ENCODE measurements at regions not wholly inside any gene's neighbourhood (a gene's known extent, or its start where the extent isn't known, plus 50 kb on each side); places are given as distances from the start of the nearest gene placed in this dataset.
"Not testable (repeated sequence)": the region's sequence is repeated elsewhere in the genome, so short reads cannot be mapped to it uniquely, and the experiment has no call there.

DNA sequence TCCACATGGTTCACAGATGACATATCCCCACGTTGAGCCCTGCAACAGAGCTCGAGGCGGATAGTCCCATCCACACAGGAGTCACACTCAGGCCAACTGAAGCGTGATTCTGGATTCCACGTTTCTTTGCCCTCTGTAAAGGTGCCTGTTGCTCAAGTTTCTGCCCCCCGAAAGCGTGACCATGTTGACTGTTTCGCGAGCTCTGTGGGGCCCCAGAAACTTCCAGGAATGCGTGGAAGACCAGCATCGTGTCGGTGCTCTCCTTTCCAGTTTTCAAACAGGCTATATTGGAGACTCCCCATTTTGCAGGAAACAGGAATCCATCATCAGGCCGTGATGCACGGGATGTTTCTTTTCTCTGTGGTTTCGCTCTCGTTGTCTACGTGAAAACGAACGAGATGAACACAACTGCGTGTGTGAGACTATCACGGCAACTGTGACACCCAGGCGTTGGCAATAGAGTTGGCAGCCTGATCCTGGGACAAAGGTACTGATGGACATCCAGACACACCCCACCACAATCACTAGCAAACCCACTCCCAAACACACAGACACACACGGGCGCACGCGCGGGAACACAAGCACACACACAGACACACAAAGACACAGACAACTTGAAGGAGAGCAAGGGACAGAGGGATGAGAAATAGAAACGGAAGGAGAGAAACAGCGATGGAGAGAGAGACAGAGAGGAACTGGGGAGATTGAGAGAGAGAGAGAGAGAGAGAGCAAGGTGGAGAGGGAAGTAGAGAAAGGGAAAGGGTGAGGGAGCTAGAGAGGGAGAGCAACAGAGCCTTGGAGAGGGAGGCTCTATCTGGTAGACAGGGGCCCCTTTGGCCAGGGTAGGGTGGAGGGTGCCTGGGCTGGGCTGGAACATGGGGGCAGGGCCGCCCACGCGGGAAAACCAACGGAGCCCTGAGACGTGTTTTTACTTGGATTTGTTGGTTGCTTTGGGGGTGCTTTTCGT is 1609.3 kb downstream of the SPATA31A7 start:
- H3K9me3 ChIP-seq (ENCODE audit: control insufficient read depth, low read length, poor library complexity, severe bottlenecking); H3K36me3 Mint-ChIP-seq (ENCODE audit: low read depth); H3K27ac Mint-ChIP-seq; DNase-seq: not testable (repeated sequence)
- H3K27me3 Mint-ChIP-seq: peaks cover 34% of the 10 kb centered on the region
- peak; percentile 10 for ATAC-seq
- peak overlapping the region; percentile 71 for H3K4me3 Mint-ChIP-seq
- peaks cover 22% of the 10 kb centered on the region for H3K4me1 Mint-ChIP-seq

DNA sequence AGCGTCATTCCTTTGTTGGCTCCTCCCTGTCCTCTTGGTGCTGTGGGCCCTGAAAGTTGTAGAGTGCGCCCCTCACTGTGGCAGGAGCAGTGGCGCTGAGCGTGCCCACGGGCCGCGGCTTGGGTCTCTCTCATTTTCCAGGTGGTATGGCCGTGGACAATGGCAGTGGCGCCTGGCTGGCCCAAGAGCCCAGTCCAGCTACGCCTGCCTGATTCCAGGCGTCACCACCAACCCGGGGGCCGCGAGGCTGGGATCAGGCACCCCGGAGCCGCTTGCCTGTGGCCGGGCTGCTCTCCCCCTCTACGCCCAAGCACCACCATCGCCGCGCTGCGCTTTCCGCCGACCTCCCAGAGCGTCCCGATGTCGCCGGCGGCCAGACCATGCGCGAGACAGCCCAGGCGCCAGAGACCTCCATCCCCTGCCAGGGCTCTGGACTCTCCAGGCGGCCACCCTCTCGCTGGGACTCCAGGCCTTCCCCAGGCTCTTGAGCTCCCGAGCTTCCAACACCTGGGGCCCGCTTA is 1610.1 kb downstream of the SPATA31A7 start:
- Mint-ChIP-seq H3K27me3 (peaks cover 42% of the 10 kb centered on the region), H3K4me3 (peak overlapping the region; percentile 71), H3K4me1 (peaks cover 22% of the 10 kb centered on the region)
- not testable (repeated sequence) for H3K9me3 ChIP-seq (ENCODE audit: control insufficient read depth, low read length, poor library complexity, severe bottlenecking); H3K27ac Mint-ChIP-seq; ATAC-seq; DNase-seq; H3K36me3 Mint-ChIP-seq (ENCODE audit: low read depth)

DNA sequence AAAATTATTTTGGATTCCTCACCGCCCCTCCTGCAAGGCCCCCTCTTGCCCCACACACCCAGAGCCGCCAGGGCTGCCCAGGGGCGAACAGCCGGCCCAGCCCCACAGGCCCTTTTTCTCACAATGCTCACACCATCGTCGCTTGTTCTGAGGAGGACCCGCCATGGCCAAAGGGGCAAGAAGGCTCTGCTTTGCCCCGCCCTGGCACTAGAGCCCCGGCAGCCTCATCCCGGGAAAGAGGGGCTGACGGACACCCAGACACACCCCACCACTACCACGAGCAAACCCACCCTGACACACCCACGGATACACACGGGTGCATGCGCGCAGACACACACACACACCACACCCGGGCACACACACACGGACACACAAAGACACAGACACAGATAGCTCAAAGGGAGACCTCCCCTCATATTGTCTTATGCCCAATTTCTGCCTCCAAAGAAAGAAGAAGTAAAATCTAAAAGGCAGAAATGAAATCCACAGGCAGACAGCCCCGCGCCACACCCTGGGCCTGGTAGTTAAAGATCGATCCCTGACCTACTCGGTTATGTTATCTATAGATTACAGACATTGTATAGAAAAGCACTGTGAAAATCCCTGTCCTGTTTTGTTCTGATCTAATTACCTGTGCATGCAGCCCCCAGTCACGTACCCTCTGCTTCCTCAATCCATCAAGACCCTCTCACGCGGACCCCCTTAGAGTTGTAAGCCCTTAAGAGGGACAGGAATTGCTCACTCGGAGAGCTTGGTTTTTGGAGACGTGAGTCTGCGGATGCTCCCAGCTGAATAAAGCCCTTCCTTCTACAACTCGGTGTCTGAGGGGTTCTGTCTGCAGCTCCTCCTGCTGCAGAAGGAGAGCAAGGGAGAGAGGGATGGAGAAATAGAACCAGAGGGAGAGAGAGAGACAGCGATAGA is 1610.9 kb downstream of the SPATA31A7 start:
- peaks cover 22% of the 10 kb centered on the region for H3K4me1 Mint-ChIP-seq
- not testable (repeated sequence) for H3K36me3 Mint-ChIP-seq (ENCODE audit: low read depth); H3K27ac Mint-ChIP-seq; DNase-seq; ATAC-seq; H3K9me3 ChIP-seq (ENCODE audit: control insufficient read depth, low read length, poor library complexity, severe bottlenecking)
- peaks cover 50% of the 10 kb centered on the region for H3K27me3 Mint-ChIP-seq
- H3K4me3 Mint-ChIP-seq: peak overlapping the region; percentile 73

DNA sequence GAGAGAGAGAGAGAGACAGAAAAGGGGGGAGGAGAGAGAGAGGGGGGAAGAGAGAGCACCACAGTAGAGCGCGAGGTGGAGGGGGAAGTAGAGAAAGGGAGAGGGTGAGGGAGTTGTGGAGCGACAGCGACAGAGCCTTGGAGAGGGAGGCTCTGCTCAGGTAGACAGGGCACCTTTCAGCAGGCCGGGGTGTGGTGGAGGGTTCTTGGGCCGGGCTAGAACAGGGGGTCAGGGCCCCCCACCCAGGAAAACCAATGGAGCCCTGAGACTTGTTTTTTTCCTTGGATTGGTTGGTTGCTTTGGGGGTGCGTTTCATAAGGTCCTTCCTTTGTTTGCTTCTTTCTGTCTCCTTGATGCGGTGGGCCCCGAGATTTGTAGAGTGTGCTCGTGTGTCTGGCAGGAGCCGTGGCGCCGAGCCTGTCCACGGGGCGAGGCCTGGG is 1611.6 kb downstream of the SPATA31A7 start:
- H3K4me1 Mint-ChIP-seq: peaks cover 22% of the 10 kb centered on the region
- not testable (repeated sequence) for DNase-seq; H3K36me3 Mint-ChIP-seq (ENCODE audit: low read depth); H3K9me3 ChIP-seq (ENCODE audit: control insufficient read depth, low read length, poor library complexity, severe bottlenecking)
- peaks cover 51% of the 10 kb centered on the region for H3K27me3 Mint-ChIP-seq
- ATAC-seq: peak; percentile 35
- peak overlapping the region; percentile 73 for H3K4me3 Mint-ChIP-seq
- H3K27ac Mint-ChIP-seq: peak overlapping the region; percentile 39

DNA sequence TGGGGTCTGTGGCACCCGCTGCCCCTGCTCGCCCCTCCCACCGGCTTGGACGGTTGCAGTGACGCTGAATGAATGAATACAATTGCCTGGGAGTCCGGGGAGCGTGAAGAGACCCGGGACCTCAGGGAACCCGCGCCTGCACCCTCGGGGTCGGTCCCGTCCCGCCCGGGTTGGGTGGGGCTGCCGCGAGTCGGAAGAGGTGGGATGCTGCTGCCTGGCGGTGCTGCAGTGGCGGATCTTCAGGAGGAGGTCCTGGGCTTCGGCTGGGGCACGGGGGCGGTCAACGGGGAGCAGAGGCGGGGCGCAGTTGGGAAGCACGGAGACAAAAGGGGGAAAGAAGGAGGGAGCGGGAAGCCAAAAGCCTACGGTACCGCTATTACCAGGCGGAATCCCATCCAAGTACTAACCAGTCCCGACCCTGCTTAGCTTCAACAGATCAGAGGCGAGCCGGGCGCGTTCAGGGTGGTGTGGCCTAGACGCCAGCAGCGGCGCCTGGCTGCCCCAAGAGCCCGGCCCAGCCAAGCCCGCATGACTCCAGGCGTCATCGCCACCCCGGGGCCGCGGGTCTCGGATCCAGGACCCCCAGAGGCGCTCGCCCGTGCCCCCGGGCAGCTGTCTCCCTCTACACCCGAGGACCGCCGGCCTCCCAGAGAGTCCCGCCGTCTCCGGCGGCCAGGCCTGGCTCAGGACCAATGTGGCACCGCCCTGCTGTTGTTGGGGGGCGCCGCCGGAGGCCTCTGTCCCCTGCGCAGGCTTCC is 1612.3 kb downstream of the SPATA31A7 start:
- not testable (repeated sequence) for H3K36me3 Mint-ChIP-seq (ENCODE audit: low read depth); H3K9me3 ChIP-seq (ENCODE audit: control insufficient read depth, low read length, poor library complexity, severe bottlenecking)
- H3K4me3 Mint-ChIP-seq: peak overlapping the region; percentile 73
- DNase-seq (peak; percentile 44 to 45 (median 45)), ATAC-seq (peak; percentile 90)
- peaks cover 22% of the 10 kb centered on the region for H3K4me1 Mint-ChIP-seq
- H3K27me3 Mint-ChIP-seq: peaks cover 51% of the 10 kb centered on the region
- peak overlapping the region; percentile 39 for H3K27ac Mint-ChIP-seq

DNA sequence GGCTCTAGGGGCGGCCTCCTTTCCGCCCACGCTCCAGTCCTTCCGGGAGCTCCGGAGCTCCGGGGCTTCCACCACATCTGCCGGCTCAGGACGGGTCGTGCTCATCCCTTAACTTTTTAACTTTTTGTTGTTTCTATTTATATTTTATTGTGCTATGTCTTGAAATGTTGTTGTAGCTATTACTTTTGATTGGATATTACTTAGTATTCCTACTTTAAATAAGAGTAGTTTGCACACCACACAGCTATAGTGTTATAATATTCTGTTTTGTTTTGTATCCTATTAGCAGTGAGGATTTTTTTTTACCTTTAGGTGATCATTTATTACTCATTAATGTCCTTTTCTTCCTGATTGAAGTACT is 1612.9 kb downstream of the SPATA31A7 start:
- H3K27ac Mint-ChIP-seq: peak overlapping the region; percentile 39

DNA sequence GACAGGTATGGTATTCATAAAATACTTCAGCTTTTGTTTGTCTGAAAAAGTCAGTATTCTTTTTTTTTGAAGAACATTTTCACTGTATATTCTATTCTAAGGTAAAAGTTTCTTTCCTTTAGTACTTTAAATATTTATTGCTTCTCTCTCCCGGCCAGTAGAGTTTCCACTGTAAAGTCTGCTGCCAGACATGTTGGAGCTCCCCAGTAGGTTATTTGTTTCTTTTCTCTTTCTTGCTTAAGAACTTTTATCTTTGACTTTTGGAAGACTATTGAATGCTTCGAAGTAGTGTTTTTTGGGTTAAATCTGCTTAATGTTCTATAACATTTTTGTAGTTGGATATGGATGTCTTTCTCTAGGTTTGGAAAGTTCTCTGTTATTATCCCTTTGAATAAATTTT is 1613.3 kb downstream of the SPATA31A7 start:
- H3K4me1 Mint-ChIP-seq: peaks cover 22% of the 10 kb centered on the region
- not testable (repeated sequence) for DNase-seq
- peak overlapping the region; percentile 39 for H3K27ac Mint-ChIP-seq

More for the DNA sequence above, 1612.9 kb downstream of the SPATA31A7 start:
- H3K36me3 Mint-ChIP-seq (ENCODE audit: low read depth); H3K9me3 ChIP-seq (ENCODE audit: control insufficient read depth, low read length, poor library complexity, severe bottlenecking); DNase-seq; ATAC-seq: not testable (repeated sequence)
- peaks cover 51% of the 10 kb centered on the region for H3K27me3 Mint-ChIP-seq
- peak overlapping the region; percentile 73 for H3K4me3 Mint-ChIP-seq
- H3K4me1 Mint-ChIP-seq: peaks cover 22% of the 10 kb centered on the region

DNA sequence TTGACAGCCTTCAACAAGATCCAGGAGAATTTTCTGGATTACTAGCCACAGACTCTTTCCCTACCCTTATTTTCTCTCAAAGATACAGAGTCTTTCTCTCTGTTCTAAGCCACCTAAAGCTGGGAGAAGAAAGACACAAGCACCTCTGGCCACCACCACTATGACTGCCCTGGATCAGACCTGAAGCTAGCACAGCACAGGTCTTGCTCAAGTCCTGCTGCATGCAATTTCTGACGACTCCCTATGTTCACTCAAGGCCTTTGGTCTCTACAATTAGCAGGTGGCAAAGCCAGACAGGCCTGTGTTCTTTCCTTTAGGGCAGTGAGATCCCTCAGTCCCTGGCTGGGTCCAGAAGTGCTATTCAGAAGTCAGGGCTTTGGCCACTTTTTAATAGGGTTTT is 1614.5 kb downstream of the SPATA31A7 start:
- Mint-ChIP-seq H3K4me1 (peaks cover 20% of the 10 kb centered on the region), H3K27me3 (peaks cover 56% of the 10 kb centered on the region), H3K36me3 (ENCODE audit: low read depth) (peaks cover 11% of the 10 kb centered on the region)
- H3K27ac Mint-ChIP-seq; ATAC-seq; DNase-seq; H3K9me3 ChIP-seq (ENCODE audit: control insufficient read depth, low read length, poor library complexity, severe bottlenecking); H3K4me3 Mint-ChIP-seq: not testable (repeated sequence)

More for the DNA sequence above, 1613.3 kb downstream of the SPATA31A7 start:
- Mint-ChIP-seq H3K4me3 (peak overlapping the region; percentile 73), H3K27me3 (peaks cover 55% of the 10 kb centered on the region), H3K36me3 (ENCODE audit: low read depth) (peaks cover 11% of the 10 kb centered on the region)
- ATAC-seq; H3K9me3 ChIP-seq (ENCODE audit: control insufficient read depth, low read length, poor library complexity, severe bottlenecking): not testable (repeated sequence)

DNA sequence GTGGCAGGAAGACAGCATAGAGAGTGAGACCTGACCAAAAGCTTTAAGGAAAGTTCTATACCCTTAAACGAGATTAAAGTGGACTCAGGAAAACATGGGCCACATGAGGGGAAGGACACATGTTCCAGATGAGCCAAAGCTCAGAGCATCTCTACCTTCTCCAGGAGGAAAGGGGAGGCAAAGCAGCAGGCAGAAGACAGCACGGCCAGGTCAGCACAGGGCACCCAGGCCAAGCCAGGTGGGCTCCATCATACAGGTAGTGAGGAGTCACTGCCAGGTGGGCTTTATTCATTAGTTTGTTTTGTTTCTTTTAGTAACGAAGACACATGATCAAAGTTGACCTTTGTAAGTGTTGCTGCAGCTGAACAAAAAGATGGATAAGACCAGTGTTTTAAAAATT is 1617.6 kb downstream of the SPATA31A7 start:
- not testable (repeated sequence) for ATAC-seq; DNase-seq; H3K4me1 Mint-ChIP-seq; H3K27ac Mint-ChIP-seq; H3K36me3 Mint-ChIP-seq (ENCODE audit: low read depth); H3K4me3 Mint-ChIP-seq; H3K9me3 ChIP-seq (ENCODE audit: control insufficient read depth, low read length, poor library complexity, severe bottlenecking)
- H3K27me3 Mint-ChIP-seq: peaks cover 47% of the 10 kb centered on the region

DNA sequence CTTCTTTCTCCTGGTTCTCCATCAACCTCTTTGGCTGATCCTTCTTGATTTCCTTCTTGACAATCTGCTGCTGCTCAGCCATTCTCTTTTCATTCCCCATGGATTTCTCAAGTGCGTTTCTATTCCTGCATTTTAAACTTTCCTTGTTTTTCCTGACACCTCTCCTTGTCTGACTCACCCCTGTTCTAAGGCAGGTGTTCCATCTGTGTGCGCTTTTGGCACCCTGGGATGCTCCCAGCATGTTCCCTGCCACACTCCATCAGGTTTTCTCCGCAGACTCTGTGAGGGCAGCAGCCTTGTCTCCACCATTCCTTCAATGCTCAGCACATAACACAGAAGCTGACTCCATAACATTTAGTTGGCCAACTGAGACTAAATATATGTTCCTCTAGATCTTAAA is 1618.2 kb downstream of the SPATA31A7 start:
- DNase-seq; H3K4me3 Mint-ChIP-seq; ATAC-seq; H3K4me1 Mint-ChIP-seq; H3K27ac Mint-ChIP-seq; H3K36me3 Mint-ChIP-seq (ENCODE audit: low read depth); H3K9me3 ChIP-seq (ENCODE audit: control insufficient read depth, low read length, poor library complexity, severe bottlenecking): not testable (repeated sequence)
- peaks cover 43% of the 10 kb centered on the region for H3K27me3 Mint-ChIP-seq

DNA sequence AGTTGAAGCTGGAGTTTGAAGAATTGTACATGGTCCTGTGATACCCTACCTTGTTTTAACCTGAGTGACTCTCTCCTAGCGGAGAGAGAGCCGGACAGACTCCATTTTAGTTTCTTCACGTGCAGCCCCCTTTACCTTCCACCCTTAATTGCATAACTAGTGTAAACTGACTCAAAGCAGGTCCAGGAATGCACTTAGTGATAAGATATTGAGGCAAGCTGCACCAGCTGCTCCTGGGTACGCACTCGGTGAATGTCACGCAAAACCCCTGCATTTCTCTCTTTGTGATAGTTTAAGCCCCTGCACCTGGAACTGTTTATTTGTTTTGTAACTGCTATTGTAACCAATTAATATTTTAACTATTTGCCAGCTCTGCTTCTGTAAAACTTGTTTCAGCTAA is 1620.5 kb downstream of the SPATA31A7 start:
- H3K27me3 Mint-ChIP-seq: peaks cover 38% of the 10 kb centered on the region
- DNase-seq; H3K27ac Mint-ChIP-seq; H3K4me1 Mint-ChIP-seq; ATAC-seq; H3K4me3 Mint-ChIP-seq; H3K36me3 Mint-ChIP-seq (ENCODE audit: low read depth); H3K9me3 ChIP-seq (ENCODE audit: control insufficient read depth, low read length, poor library complexity, severe bottlenecking): not testable (repeated sequence)

DNA sequence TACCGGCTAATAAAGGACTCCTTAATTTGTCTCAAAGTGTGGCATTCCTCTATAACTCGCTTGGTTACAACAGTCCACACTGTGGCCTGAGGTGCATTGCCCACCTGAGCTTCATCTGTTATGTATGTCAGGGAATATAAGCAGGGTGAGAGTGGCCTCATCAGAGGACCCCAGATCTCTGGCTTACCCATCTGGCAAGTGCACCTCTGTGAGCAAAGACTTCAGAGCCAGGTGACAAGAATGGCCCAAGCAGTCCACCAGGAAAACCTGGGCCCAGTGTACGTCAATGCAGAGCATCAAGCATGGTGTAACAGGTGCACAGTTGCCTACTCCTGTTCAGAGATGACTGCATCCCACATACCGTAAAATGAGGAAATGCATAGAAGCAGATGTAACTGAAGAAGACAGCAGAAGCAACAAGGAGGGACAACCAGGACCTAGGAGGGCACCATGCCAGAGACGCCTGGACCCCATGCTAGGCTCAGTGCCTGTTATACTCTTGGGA is 1621.0 kb downstream of the SPATA31A7 start:
- H3K4me3 Mint-ChIP-seq; H3K4me1 Mint-ChIP-seq; H3K36me3 Mint-ChIP-seq (ENCODE audit: low read depth); DNase-seq; H3K9me3 ChIP-seq (ENCODE audit: control insufficient read depth, low read length, poor library complexity, severe bottlenecking); H3K27ac Mint-ChIP-seq; ATAC-seq: not testable (repeated sequence)
- peaks cover 36% of the 10 kb centered on the region for H3K27me3 Mint-ChIP-seq
